Neural progenitor cell (in vitro differentiated cells): ENCODE measurements at regions not wholly inside any gene's neighbourhood (a gene's known extent, or its start where the extent isn't known, plus 50 kb on each side); places are given as distances from the start of the nearest gene placed in this dataset.

ENCODE experiments used
- DNase-seq: peaks from one replicate; pipeline ENCODE4 v3.0.0-alpha.2; 2016; ENCODE audit warnings: low spot score
- H2AFZ ChIP-seq: fragments of 200-600 bp; sonication (generic); replicated peaks from 2 replicates; pipeline ENCODE4 v1.6.1; 2016; ENCODE audit warnings: antibody characterized with exemption
- H3F3A ChIP-seq: fragments of 200-600 bp; sonication (generic); 2 replicates; pipeline ENCODE4 v1.6.1; 2016; ENCODE audit warnings: antibody characterized with exemption, low read depth
- H3K27ac ChIP-seq: fragments of 200-600 bp; sonication (generic); 2 replicates; pipeline ENCODE4 v1.5.1; 2016; ENCODE audit warnings: mild to moderate bottlenecking
- H3K27me3 ChIP-seq: fragments of 200-600 bp; sonication (generic); 2 replicates; pipeline ENCODE4 v1.6.1; 2016; ENCODE audit warnings: mild to moderate bottlenecking, moderate library complexity
- H3K36me3 ChIP-seq: fragments of 200-600 bp; sonication (generic); 2 replicates; pipeline ENCODE4 v1.5.1; 2016
- H3K4me1 ChIP-seq: fragments of 200-600 bp; sonication (generic); 2 replicates; pipeline ENCODE4 v1.6.1; 2016; ENCODE audit warnings: mixed run types
- H3K4me2 ChIP-seq: fragments of 200-600 bp; sonication (generic); 2 replicates; pipeline ENCODE4 v1.6.1; 2016
- H3K4me3 ChIP-seq: fragments of 200-600 bp; sonication (generic); 2 replicates; pipeline ENCODE4 v1.5.1; 2016
- H3K79me2 ChIP-seq: fragments of 200-600 bp; sonication (generic); 2 replicates; pipeline ENCODE4 v1.6.1; 2016; ENCODE audit warnings: low read depth
- H3K9ac ChIP-seq: fragments of 200-600 bp; sonication (generic); 2 replicates; pipeline ENCODE4 v1.6.1; 2016
- H3K9me3 ChIP-seq: fragments of 200-600 bp; sonication (generic); 2 replicates; pipeline ENCODE4 v1.5.1; 2016; ENCODE audit warnings: low read depth
- H4K20me1 ChIP-seq: fragments of 200-600 bp; sonication (generic); 2 replicates; pipeline ENCODE4 v1.6.1; 2016; ENCODE audit warnings: low read depth
- H3K27ac Mint-ChIP-seq: 3 replicates; pipeline ENCODE4 v1.8.0; 2021; ENCODE audit warnings: mixed read lengths
- H3K27me3 Mint-ChIP-seq: 2 replicates; pipeline ENCODE4 v1.8.0; 2022; ENCODE audit warnings: low read depth, mild to moderate bottlenecking, inconsistent platforms, moderate library complexity, mixed read lengths; ENCODE audit not compliant: insufficient read depth
- H3K36me3 Mint-ChIP-seq: 3 replicates; pipeline ENCODE4 v1.8.0; 2021; ENCODE audit warnings: mixed read lengths
- H3K4me1 Mint-ChIP-seq: 3 replicates; pipeline ENCODE4 v1.8.0; 2021; ENCODE audit warnings: mixed read lengths
- H3K4me3 Mint-ChIP-seq: 3 replicates; pipeline ENCODE4 v1.8.0; 2021; ENCODE audit warnings: mild to moderate bottlenecking, moderate library complexity, mixed read lengths
- H3K9me3 Mint-ChIP-seq: 3 replicates; pipeline ENCODE4 v1.8.0; 2020; ENCODE audit warnings: mixed read lengths
- CTCF ChIP-seq: fragments of 200-600 bp; sonication (generic); IDR thresholded peaks from 2 replicates; pipeline ENCODE4 v1.5.1; 2017; ENCODE audit warnings: antibody characterized with exemption, mild to moderate bottlenecking
- EZH2 ChIP-seq: fragments of 200-600 bp; sonication (generic); IDR thresholded peaks from 2 replicates; pipeline ENCODE4 v1.6.1; 2017; ENCODE audit warnings: antibody characterized with exemption, mild to moderate bottlenecking, moderate library complexity
- EZH2phosphoT487 ChIP-seq: fragments of 200-600 bp; sonication (generic); IDR thresholded peaks from 2 replicates; pipeline ENCODE4 v1.6.1; 2017; ENCODE audit warnings: antibody characterized with exemption

GRCh38 chr3:82495655-82496054, 734.2 kb upstream of the GBE1 start:
- no peak overlapping the region for H3K27ac ChIP-seq
- TF ChIP-seq EZH2phosphoT487, result no peak
- no peak for TF ChIP-seq EZH2
- no peak for TF ChIP-seq CTCF
- DNase-seq, result no peak
- H3K9ac ChIP-seq, result no peak overlapping the region
- H3K4me2 ChIP-seq, result no peak overlapping the region
- H2AFZ ChIP-seq, result no peak overlapping the region
- no peaks in the 10 kb centered on the region for H3K4me1 ChIP-seq
- no peaks in the 10 kb centered on the region for H3F3A ChIP-seq
- H3K27me3 ChIP-seq, result no peaks in the 10 kb centered on the region
- H3K36me3 Mint-ChIP-seq, result no peaks in the 10 kb centered on the region
- H3K27ac Mint-ChIP-seq, result no peak overlapping the region
- no peak overlapping the region for H3K4me3 ChIP-seq
- H3K4me3 Mint-ChIP-seq, result no peak overlapping the region
- no peaks in the 10 kb centered on the region for H4K20me1 ChIP-seq
- no peaks in the 10 kb centered on the region for H3K4me1 Mint-ChIP-seq
- H3K36me3 ChIP-seq, result no peaks in the 10 kb centered on the region
- H3K27me3 Mint-ChIP-seq, result no peaks in the 10 kb centered on the region
- H3K9me3 ChIP-seq, result no peaks in the 10 kb centered on the region
- H3K9me3 Mint-ChIP-seq, result no peaks in the 10 kb centered on the region
- no peaks in the 10 kb centered on the region for H3K79me2 ChIP-seq

- no peaks in the 10 kb centered on the region for H3K9me3 ChIP-seq
- H3K27ac ChIP-seq, result no peak overlapping the region
- no peak for DNase-seq
- no peaks in the 10 kb centered on the region for H3K4me1 Mint-ChIP-seq
- no peaks in the 10 kb centered on the region for H3K36me3 Mint-ChIP-seq
- no peaks in the 10 kb centered on the region for H3K27me3 Mint-ChIP-seq
- no peaks in the 10 kb centered on the region for H3K9me3 Mint-ChIP-seq
- H3K4me3 Mint-ChIP-seq, result no peak overlapping the region
- no peaks in the 10 kb centered on the region for H4K20me1 ChIP-seq
- no peaks in the 10 kb centered on the region for H3K4me1 ChIP-seq
- TF ChIP-seq CTCF, result no peak
- no peak for TF ChIP-seq EZH2phosphoT487
- TF ChIP-seq EZH2, result no peak
- H3K4me2 ChIP-seq, result no peak overlapping the region
- peak overlapping the region; percentile 48 for H2AFZ ChIP-seq
- H3K36me3 ChIP-seq, result no peaks in the 10 kb centered on the region
- no peaks in the 10 kb centered on the region for H3K27me3 ChIP-seq
- H3F3A ChIP-seq, result no peaks in the 10 kb centered on the region
- no peaks in the 10 kb centered on the region for H3K79me2 ChIP-seq
- no peak overlapping the region for H3K9ac ChIP-seq
- no peak overlapping the region for H3K27ac Mint-ChIP-seq
- no peak overlapping the region for H3K4me3 ChIP-seq
Observed at GRCh38 chr3:82494977-82495489, 733.6 kb upstream of the GBE1 start.

- Histone ChIP-seq H3K4me3 (no peak overlapping the region), H3K4me2 (no peak overlapping the region), H3K79me2 (no peaks in the 10 kb centered on the region), H3K9ac (no peak overlapping the region), H3K27ac (no peak overlapping the region), H3F3A (no peaks in the 10 kb centered on the region), H3K9me3 (no peaks in the 10 kb centered on the region), H4K20me1 (no peaks in the 10 kb centered on the region), H3K36me3 (no peaks in the 10 kb centered on the region), H3K27me3 (no peaks in the 10 kb centered on the region), H3K4me1 (no peaks in the 10 kb centered on the region), H2AFZ (no peak overlapping the region)
- H3K36me3 Mint-ChIP-seq, result no peaks in the 10 kb centered on the region
- TF ChIP-seq CTCF, result no peak
- no peaks in the 10 kb centered on the region for H3K9me3 Mint-ChIP-seq
- H3K27ac Mint-ChIP-seq, result no peak overlapping the region
- H3K27me3 Mint-ChIP-seq, result no peaks in the 10 kb centered on the region
- no peaks in the 10 kb centered on the region for H3K4me1 Mint-ChIP-seq
- DNase-seq, result no peak
- H3K4me3 Mint-ChIP-seq, result no peak overlapping the region
Observed at GRCh38 chr3:82493858-82494257, 732.4 kb upstream of the GBE1 start.
